Bronchial epithelial cell (primary cell): ENCODE measurements at regions not wholly inside any gene's neighbourhood (a gene's known extent, or its start where the extent isn't known, plus 50 kb on each side); places are given as distances from the start of the nearest gene placed in this dataset.
"Not testable (repeated sequence)": the region's sequence is repeated elsewhere in the genome, so short reads cannot be mapped to it uniquely, and the experiment has no call there.

Experiments
- DNase-seq: peaks from one replicate; pipeline ENCODE4 v3.0.0-alpha.2; 2010; ENCODE audit warnings: low read depth
- FAIRE-seq: peaks from 2 replicates; lab custom pipeline; 2011; peaks lifted over from hg19 to GRCh38; lab: Jason Lieb, UNC
- H3K27me3 ChIP-seq: 2 replicates; pipeline ENCODE4 v1.5.1; 2011; ENCODE audit warnings: low read length; ENCODE audit not compliant: control insufficient read depth, insufficient read depth
- H3K36me3 ChIP-seq: 2 replicates; pipeline ENCODE4 v1.5.1; 2011; ENCODE audit warnings: low read length; ENCODE audit not compliant: control insufficient read depth, insufficient read depth
- H3K4me3 ChIP-seq: 2 replicates; pipeline ENCODE4 v1.5.1; 2011; ENCODE audit warnings: mild to moderate bottlenecking, low read depth, low read length, control low read depth
- TF ChIP-seq, protein P1 (sequence below): IDR thresholded peaks from 2 replicates; pipeline ENCODE4 v1.5.1; 2011; ENCODE audit warnings: mild to moderate bottlenecking, moderate library complexity, low read length, control low read depth, inconsistent platforms; ENCODE audit not compliant: insufficient read depth, severe bottlenecking

- peak; percentile 32 for FAIRE-seq
- DNase-seq, result peak; percentile 95
- TF ChIP-seq, protein P1, sequence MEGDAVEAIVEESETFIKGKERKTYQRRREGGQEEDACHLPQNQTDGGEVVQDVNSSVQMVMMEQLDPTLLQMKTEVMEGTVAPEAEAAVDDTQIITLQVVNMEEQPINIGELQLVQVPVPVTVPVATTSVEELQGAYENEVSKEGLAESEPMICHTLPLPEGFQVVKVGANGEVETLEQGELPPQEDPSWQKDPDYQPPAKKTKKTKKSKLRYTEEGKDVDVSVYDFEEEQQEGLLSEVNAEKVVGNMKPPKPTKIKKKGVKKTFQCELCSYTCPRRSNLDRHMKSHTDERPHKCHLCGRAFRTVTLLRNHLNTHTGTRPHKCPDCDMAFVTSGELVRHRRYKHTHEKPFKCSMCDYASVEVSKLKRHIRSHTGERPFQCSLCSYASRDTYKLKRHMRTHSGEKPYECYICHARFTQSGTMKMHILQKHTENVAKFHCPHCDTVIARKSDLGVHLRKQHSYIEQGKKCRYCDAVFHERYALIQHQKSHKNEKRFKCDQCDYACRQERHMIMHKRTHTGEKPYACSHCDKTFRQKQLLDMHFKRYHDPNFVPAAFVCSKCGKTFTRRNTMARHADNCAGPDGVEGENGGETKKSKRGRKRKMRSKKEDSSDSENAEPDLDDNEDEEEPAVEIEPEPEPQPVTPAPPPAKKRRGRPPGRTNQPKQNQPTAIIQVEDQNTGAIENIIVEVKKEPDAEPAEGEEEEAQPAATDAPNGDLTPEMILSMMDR, result no peak
These were observed 803.6 kb downstream of the SORCS1 start for GRCh38 chr10:106360870-106361269.

DNA sequence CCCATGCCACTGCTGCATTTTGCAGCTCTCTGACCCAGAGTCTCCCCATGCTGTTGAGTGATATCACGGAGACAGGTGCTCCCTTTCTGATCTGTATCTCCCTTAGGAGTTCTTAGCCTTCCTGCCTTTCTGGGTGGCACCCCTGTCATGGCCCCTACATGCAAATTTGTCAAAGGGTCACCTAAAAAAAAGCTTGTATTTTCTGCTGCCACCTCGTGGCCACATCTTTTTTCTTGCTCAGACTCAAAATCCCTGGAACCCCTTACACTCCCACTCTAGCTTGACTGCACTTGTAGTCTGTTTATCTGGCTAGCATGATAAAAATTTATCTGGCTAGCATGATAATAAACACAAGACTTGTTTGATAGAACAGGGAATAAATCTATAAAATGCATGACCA, 809.1 kb downstream of the SORCS1 start:
- Histone ChIP-seq H3K27me3 (no peaks in the 10 kb centered on the region), H3K4me3 (no peak overlapping the region), H3K36me3 (no peaks in the 10 kb centered on the region)
- DNase-seq, result peak; percentile 6
- TF ChIP-seq, protein P1, result peak; percentile 36
- FAIRE-seq, result no peak

More at GRCh38 chr10:106360870-106361269, 803.6 kb downstream of the SORCS1 start:
- no peak overlapping the region for H3K4me3 ChIP-seq
- no peaks in the 10 kb centered on the region for H3K27me3 ChIP-seq
- no peaks in the 10 kb centered on the region for H3K36me3 ChIP-seq

DNA sequence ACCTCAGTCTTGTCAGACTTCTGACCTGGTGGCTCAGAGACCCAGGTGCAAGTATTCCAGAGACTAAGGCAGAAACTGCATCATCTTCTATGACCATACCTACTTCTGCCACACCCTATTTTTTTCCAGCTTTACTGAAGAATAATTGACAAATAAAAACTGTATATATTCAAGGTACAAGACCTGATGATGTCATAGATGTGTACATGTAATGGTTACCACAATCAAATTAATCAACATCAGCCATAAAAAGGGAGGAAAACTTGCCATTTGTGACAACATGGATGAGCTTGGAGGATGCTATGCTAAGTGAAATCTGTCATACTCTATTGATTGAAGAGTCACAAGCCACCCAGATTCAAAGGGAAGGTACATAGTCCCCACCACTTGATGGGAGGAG, 815.6 kb downstream of the SORCS1 start:
- no peaks in the 10 kb centered on the region for H3K27me3 ChIP-seq
- TF ChIP-seq, protein P1, result no peak
- no peak for FAIRE-seq
- H3K4me3 ChIP-seq, result no peak overlapping the region
- H3K36me3 ChIP-seq, result no peaks in the 10 kb centered on the region
- DNase-seq, result no peak

- no peak for DNase-seq
- Histone ChIP-seq H3K4me3 (no peak overlapping the region), H3K36me3 (no peaks in the 10 kb centered on the region), H3K27me3 (no peaks in the 10 kb centered on the region)
- no peak for FAIRE-seq
- TF ChIP-seq, protein P1, result no peak
These were observed 817.0 kb downstream of the SORCS1 start for GRCh38 chr10:106347547-106347946.

DNA sequence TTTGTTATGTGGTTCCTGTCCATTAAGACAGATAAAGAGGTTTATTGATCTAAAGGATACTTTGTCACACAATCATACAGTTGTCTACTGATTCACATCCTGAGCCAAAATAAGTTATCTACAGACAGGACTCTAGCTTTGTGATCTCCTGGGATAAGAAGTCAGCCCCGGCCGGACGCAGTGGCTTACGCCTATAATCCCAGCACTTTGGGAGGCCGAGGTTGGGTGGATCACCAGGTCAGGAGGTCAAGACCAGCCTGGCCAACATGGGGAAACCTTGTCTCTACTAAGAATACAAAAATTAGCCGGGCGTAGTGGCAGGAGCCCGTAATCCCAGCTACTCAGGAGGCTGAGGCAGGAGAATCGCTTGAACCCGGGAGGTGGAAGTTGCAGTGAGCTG, 821.0 kb downstream of the SORCS1 start:
- H3K4me3 ChIP-seq, DNase-seq, H3K27me3 ChIP-seq, FAIRE-seq, H3K36me3 ChIP-seq: not testable (repeated sequence)

DNA sequence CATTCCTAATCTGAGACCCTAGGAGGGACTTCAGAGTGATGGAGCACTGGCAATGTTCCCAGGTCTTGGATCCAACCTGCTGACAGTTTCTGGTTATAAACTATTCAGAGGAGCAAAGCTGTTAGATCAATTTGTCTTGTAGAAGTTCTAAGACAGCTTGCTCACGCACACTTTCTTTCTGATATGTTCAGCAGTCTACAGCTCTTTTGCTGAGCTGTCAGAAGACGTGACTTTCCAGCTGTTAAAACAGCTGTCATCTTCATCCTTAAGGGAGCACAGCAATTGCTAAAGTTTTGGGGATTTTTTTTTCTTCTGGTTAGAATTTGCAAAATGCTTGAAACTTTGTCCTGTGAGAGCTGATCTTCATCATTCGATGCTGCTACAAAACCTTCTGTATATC, 823.1 kb downstream of the SORCS1 start:
- H3K27me3 ChIP-seq, result no peaks in the 10 kb centered on the region
- no peak for FAIRE-seq

More for the DNA sequence above, 823.1 kb downstream of the SORCS1 start:
- no peaks in the 10 kb centered on the region for H3K36me3 ChIP-seq
- no peak overlapping the region for H3K4me3 ChIP-seq
- TF ChIP-seq, protein P1, result no peak
- DNase-seq, result no peak
